Hepatocyte (in vitro differentiated cells): ENCODE measurements at regions not wholly inside any gene's neighbourhood (a gene's known extent, or its start where the extent isn't known, plus 50 kb on each side); places are given as distances from the start of the nearest gene placed in this dataset.

Experiments used
- DNase-seq: peaks from one replicate; pipeline ENCODE4 v3.0.0-alpha.2; 2016; ENCODE audit warnings: low spot score
- H2AFZ ChIP-seq: fragments of 200-600 bp; sonication (generic); 2 replicates; pipeline ENCODE4 v1.6.0; 2016; ENCODE audit warnings: antibody characterized with exemption, mild to moderate bottlenecking
- H3K27ac ChIP-seq: fragments of 200-600 bp; sonication (generic); 2 replicates; pipeline ENCODE4 v1.5.1; 2016; ENCODE audit warnings: mild to moderate bottlenecking
- H3K27me3 ChIP-seq: fragments of 200-600 bp; sonication (generic); 2 replicates; pipeline ENCODE4 v1.6.1; 2016
- H3K36me3 ChIP-seq: fragments of 200-600 bp; sonication (generic); replicated peaks from 2 replicates; pipeline ENCODE4 v1.5.1; 2016; ENCODE audit warnings: low read depth; ENCODE audit not compliant: insufficient read depth
- H3K4me1 ChIP-seq: fragments of 200-600 bp; sonication (generic); 2 replicates; pipeline ENCODE4 v1.5.1; 2016; ENCODE audit warnings: mild to moderate bottlenecking, moderate library complexity; ENCODE audit not compliant: insufficient read depth
- H3K4me2 ChIP-seq: fragments of 200-600 bp; sonication (generic); 2 replicates; pipeline ENCODE4 v1.6.0; 2016
- H3K4me3 ChIP-seq: fragments of 200-600 bp; sonication (generic); 2 replicates; pipeline ENCODE4 v1.5.1; 2016; ENCODE audit warnings: mild to moderate bottlenecking
- H3K79me2 ChIP-seq: fragments of 200-600 bp; sonication (generic); 2 replicates; pipeline ENCODE4 v1.6.0; 2017; ENCODE audit warnings: mild to moderate bottlenecking
- H3K9me2 ChIP-seq: fragments of 200-600 bp; sonication (generic); replicated peaks from 2 replicates; pipeline ENCODE4 v1.6.0; 2017; ENCODE audit warnings: mild to moderate bottlenecking; ENCODE audit not compliant: insufficient read depth
- H3K9me3 ChIP-seq: fragments of 200-600 bp; sonication (generic); 2 replicates; pipeline ENCODE4 v1.5.1; 2016; ENCODE audit warnings: low read depth, mild to moderate bottlenecking
- H4K20me1 ChIP-seq: fragments of 200-600 bp; sonication (generic); 2 replicates; pipeline ENCODE4 v1.6.0; 2016; ENCODE audit warnings: mild to moderate bottlenecking; ENCODE audit not compliant: insufficient read depth, poor library complexity, severe bottlenecking
- CTCF ChIP-seq: fragments of 200-600 bp; sonication (generic); IDR thresholded peaks from 2 replicates; pipeline ENCODE4 v1.5.1; 2016; ENCODE audit warnings: antibody characterized with exemption, mild to moderate bottlenecking; ENCODE audit not compliant: poor library complexity
- EZH2 ChIP-seq: fragments of 200-600 bp; sonication (generic); IDR thresholded peaks from 2 replicates; pipeline ENCODE4 v1.6.1; 2016; ENCODE audit warnings: antibody characterized with exemption, mild to moderate bottlenecking, borderline replicate concordance
- EZH2phosphoT487 ChIP-seq: fragments of 200-600 bp; sonication (generic); IDR thresholded peaks from one replicate; pipeline ENCODE4 v1.6.1; 2018; ENCODE audit warnings: antibody characterized with exemption, mild to moderate bottlenecking, low read depth, moderate library complexity; ENCODE audit not compliant: unreplicated experiment, severe bottlenecking
- WGBS: methylation state at CpG from one replicate; pipeline ENCODE4 v1.1.6; 2016; ENCODE audit warnings: low lambda C conversion rate; ENCODE audit errors: missing lambda C conversion rate; 5-methylcytosine and 5-hydroxymethylcytosine counted together

GRCh38 chr13:111410232-111411021 lies 90.0 kb downstream of the TEX29 start:
- H3K4me2 ChIP-seq: no peak overlapping the region
- TF ChIP-seq CTCF (no peak), EZH2 (no peak), EZH2phosphoT487 (no peak)
- no peak overlapping the region for H3K27ac ChIP-seq
- H4K20me1 ChIP-seq: no peaks in the 10 kb centered on the region
- no peak overlapping the region for H2AFZ ChIP-seq
- 85% methylated on average over 26 of the region's 27 CpGs for WGBS
- no peaks in the 10 kb centered on the region for H3K9me2 ChIP-seq
- no peaks in the 10 kb centered on the region for H3K79me2 ChIP-seq
- no peaks in the 10 kb centered on the region for H3K9me3 ChIP-seq
- DNase-seq: no peak
- H3K36me3 ChIP-seq: no peaks in the 10 kb centered on the region
- peaks cover 5% of the 10 kb centered on the region for H3K4me1 ChIP-seq
- H3K4me3 ChIP-seq: no peak overlapping the region
- H3K27me3 ChIP-seq: peaks cover 11% of the 10 kb centered on the region

- H3K4me1 ChIP-seq: peaks cover 5% of the 10 kb centered on the region
- H4K20me1 ChIP-seq: no peaks in the 10 kb centered on the region
- no peak overlapping the region for H2AFZ ChIP-seq
- H3K9me2 ChIP-seq: no peaks in the 10 kb centered on the region
- no peak overlapping the region for H3K4me2 ChIP-seq
- no peak for DNase-seq
- peaks cover 11% of the 10 kb centered on the region for H3K27me3 ChIP-seq
- no peaks in the 10 kb centered on the region for H3K9me3 ChIP-seq
- WGBS: 95% methylated on average over 41 of the region's 48 CpGs
- H3K4me3 ChIP-seq: no peak overlapping the region
- no peaks in the 10 kb centered on the region for H3K79me2 ChIP-seq
- no peak overlapping the region for H3K27ac ChIP-seq
- H3K36me3 ChIP-seq: no peaks in the 10 kb centered on the region
- TF ChIP-seq EZH2phosphoT487 (no peak), EZH2 (no peak), CTCF (no peak)
Observed at GRCh38 chr13:111411151-111411858, 90.9 kb downstream of the TEX29 start.

GRCh38 chr13:111411919-111412650 lies 91.6 kb downstream of the TEX29 start:
- Histone ChIP-seq H3K27me3 (peaks cover 11% of the 10 kb centered on the region), H3K4me1 (peaks cover 5% of the 10 kb centered on the region)

More at GRCh38 chr13:111411919-111412650, 91.6 kb downstream of the TEX29 start:
- no peak for TF ChIP-seq CTCF
- no peak for TF ChIP-seq EZH2phosphoT487
- TF ChIP-seq EZH2: no peak
- WGBS: 72% methylated on average over 15 of the region's 15 CpGs
- Histone ChIP-seq H3K9me2 (no peaks in the 10 kb centered on the region), H3K4me3 (no peak overlapping the region), H4K20me1 (no peaks in the 10 kb centered on the region), H3K27ac (peak overlapping the region; percentile 44), H3K9me3 (no peaks in the 10 kb centered on the region), H2AFZ (no peak overlapping the region), H3K36me3 (no peaks in the 10 kb centered on the region), H3K4me2 (no peak overlapping the region), H3K79me2 (no peaks in the 10 kb centered on the region)
- DNase-seq: peak; percentile 26
